NCI-H82 treated with DMSO at 0.1 percent for 48 hours (cell line): ENCODE measurements at regions not wholly inside any gene's neighbourhood (a gene's known extent, or its start where the extent isn't known, plus 50 kb on each side); places are given as distances from the start of the nearest gene placed in this dataset.

Source experiments
- DNase-seq: peaks from one replicate; lab custom pipeline; 2025; ENCODE audit not compliant: unreplicated experiment; lab: John Stamatoyannopoulos, UW

- DNase-seq: no peak
These were observed 172.3 kb upstream of the TBCA start for GRCh38 chr5:77948476-77948875.

GRCh38 chr5:77947041-77947428, 170.9 kb upstream of the TBCA start:
- DNase-seq: no peak

GRCh38 chr5:77946381-77947040, 170.4 kb upstream of the TBCA start:
- peak; percentile 39 for DNase-seq

GRCh38 chr5:77945874-77946273, 169.7 kb upstream of the TBCA start:
- DNase-seq: no peak

GRCh38 chr5:77944757-77945340, 168.7 kb upstream of the TBCA start:
- DNase-seq: no peak

GRCh38 chr5:77943851-77944250, 167.7 kb upstream of the TBCA start:
- no peak for DNase-seq

GRCh38 chr5:77942578-77943239, 166.6 kb upstream of the TBCA start:
- DNase-seq: no peak

- DNase-seq: no peak
These were observed 161.1 kb upstream of the TBCA start for GRCh38 chr5:77937015-77937908.

- no peak for DNase-seq
These were observed 160.2 kb upstream of the TBCA start for GRCh38 chr5:77936365-77936693.

GRCh38 chr5:77935506-77936364, 159.6 kb upstream of the TBCA start:
- no peak for DNase-seq

GRCh38 chr5:77928776-77929300, 152.7 kb upstream of the TBCA start:
- DNase-seq: no peak

GRCh38 chr5:77926337-77926736, 150.2 kb upstream of the TBCA start:
- no peak for DNase-seq

GRCh38 chr5:77925503-77925902, 149.4 kb upstream of the TBCA start:
- DNase-seq: no peak

GRCh38 chr5:77924081-77924480, 147.9 kb upstream of the TBCA start:
- DNase-seq: no peak

- no peak for DNase-seq
These were observed 147.5 kb upstream of the TBCA start for GRCh38 chr5:77923666-77924065.

- DNase-seq: no peak
These were observed 145.1 kb upstream of the TBCA start for GRCh38 chr5:77921094-77921768.

GRCh38 chr5:77920359-77921058, 144.4 kb upstream of the TBCA start:
- no peak for DNase-seq

- DNase-seq: no peak
These were observed 139.2 kb upstream of the TBCA start for GRCh38 chr5:77915346-77915745.

GRCh38 chr5:77912721-77913120, 136.6 kb upstream of the TBCA start:
- no peak for DNase-seq
